ENCODE measurements at regions not wholly inside any gene's neighbourhood (a gene's known extent, or its start where the extent isn't known, plus 50 kb on each side); places are given as distances from the start of the nearest gene placed in this dataset.
A peak's percentile ranks its signal among the peaks of the same experiment; 100 is the strongest.
"Not testable (repeated sequence)": the region's sequence is repeated elsewhere in the genome, so short reads cannot be mapped to it uniquely, and the experiment has no call there.

GRCh38 chr17:30707724-30708240 lies 116.7 kb downstream of the CRLF3 start:
- H3K36me3 ChIP-seq (ENCODE audit: insufficient read depth, low read length); H3K4me1 ChIP-seq (ENCODE audit: insufficient read depth, low read length); H3K9me3 ChIP-seq (ENCODE audit: control insufficient read depth, insufficient read depth, low read length): not testable (repeated sequence)
- peak overlapping the region; percentile 75 for H3K9ac ChIP-seq (ENCODE audit: low read depth, low read length)

GRCh38 chr17:30706461-30707335 lies 117.8 kb downstream of the CRLF3 start:
- not testable (repeated sequence) for H3K4me1 ChIP-seq (ENCODE audit: insufficient read depth, low read length); H3K9me3 ChIP-seq (ENCODE audit: control insufficient read depth, insufficient read depth, low read length); H3K36me3 ChIP-seq (ENCODE audit: insufficient read depth, low read length)
- H3K9ac ChIP-seq (ENCODE audit: low read depth, low read length), result peak overlapping the region; percentile 75

- peak overlapping the region; percentile 37; the same call in 1 of the 2 replicates for H3K9ac ChIP-seq (ENCODE audit: low read depth, low read length)
- peaks cover 11% of the 10 kb centered on the region; the same call in 1 of the 2 replicates for H3K4me1 ChIP-seq (ENCODE audit: insufficient read depth, low read length)
- H3K9me3 ChIP-seq (ENCODE audit: control insufficient read depth, insufficient read depth, low read length); H3K36me3 ChIP-seq (ENCODE audit: insufficient read depth, low read length): not testable (repeated sequence)
These were observed 118.5 kb downstream of the CRLF3 start for GRCh38 chr17:30706004-30706403.

- H3K4me1 ChIP-seq (ENCODE audit: insufficient read depth, low read length), result peaks cover 7% of the 10 kb centered on the region; the same call in 1 of the 2 replicates
- H3K9me3 ChIP-seq (ENCODE audit: control insufficient read depth, insufficient read depth, low read length), result no peaks in the 10 kb centered on the region
- no peaks in the 10 kb centered on the region for H3K36me3 ChIP-seq (ENCODE audit: insufficient read depth, low read length)
- H3K9ac ChIP-seq (ENCODE audit: low read depth, low read length), result no peak overlapping the region
These were observed 122.9 kb downstream of the CRLF3 start for GRCh38 chr17:30701498-30701989.

GRCh38 chr17:30700833-30701232 lies 123.7 kb downstream of the CRLF3 start:
- not testable (repeated sequence) for H3K4me1 ChIP-seq (ENCODE audit: insufficient read depth, low read length); H3K36me3 ChIP-seq (ENCODE audit: insufficient read depth, low read length); H3K9ac ChIP-seq (ENCODE audit: low read depth, low read length); H3K9me3 ChIP-seq (ENCODE audit: control insufficient read depth, insufficient read depth, low read length)

GRCh38 chr17:30697619-30698460 lies 126.7 kb downstream of the CRLF3 start:
- H3K36me3 ChIP-seq (ENCODE audit: insufficient read depth, low read length); H3K4me1 ChIP-seq (ENCODE audit: insufficient read depth, low read length); H3K9me3 ChIP-seq (ENCODE audit: control insufficient read depth, insufficient read depth, low read length): not testable (repeated sequence)
- H3K9ac ChIP-seq (ENCODE audit: low read depth, low read length), result peak overlapping the region; percentile 47

- peaks cover 3% of the 10 kb centered on the region; the same call in 1 of the 2 replicates for H3K4me1 ChIP-seq (ENCODE audit: insufficient read depth, low read length)
- no peak overlapping the region for H3K9ac ChIP-seq (ENCODE audit: low read depth, low read length)
- no peaks in the 10 kb centered on the region for H3K36me3 ChIP-seq (ENCODE audit: insufficient read depth, low read length)
These were observed 128.3 kb downstream of the CRLF3 start for GRCh38 chr17:30696234-30696633.

GRCh38 chr17:30695265-30695811 lies 129.2 kb downstream of the CRLF3 start:
- H3K36me3 ChIP-seq (ENCODE audit: insufficient read depth, low read length); H3K4me1 ChIP-seq (ENCODE audit: insufficient read depth, low read length); H3K9ac ChIP-seq (ENCODE audit: low read depth, low read length); H3K9me3 ChIP-seq (ENCODE audit: control insufficient read depth, insufficient read depth, low read length): not testable (repeated sequence)

More at GRCh38 chr17:30696234-30696633, 128.3 kb downstream of the CRLF3 start:
- H3K9me3 ChIP-seq (ENCODE audit: control insufficient read depth, insufficient read depth, low read length), result no peaks in the 10 kb centered on the region

GRCh38 chr17:30693772-30694171 lies 130.7 kb downstream of the CRLF3 start:
- H3K9ac ChIP-seq (ENCODE audit: low read depth, low read length); H3K36me3 ChIP-seq (ENCODE audit: insufficient read depth, low read length); H3K9me3 ChIP-seq (ENCODE audit: control insufficient read depth, insufficient read depth, low read length); H3K4me1 ChIP-seq (ENCODE audit: insufficient read depth, low read length): not testable (repeated sequence)

GRCh38 chr17:30689266-30690000 lies 135.1 kb downstream of the CRLF3 start:
- H3K36me3 ChIP-seq (ENCODE audit: insufficient read depth, low read length); H3K4me1 ChIP-seq (ENCODE audit: insufficient read depth, low read length); H3K9me3 ChIP-seq (ENCODE audit: control insufficient read depth, insufficient read depth, low read length); H3K9ac ChIP-seq (ENCODE audit: low read depth, low read length): not testable (repeated sequence)

GRCh38 chr17:30686538-30687479 lies 137.7 kb downstream of the CRLF3 start:
- not testable (repeated sequence) for H3K36me3 ChIP-seq (ENCODE audit: insufficient read depth, low read length); H3K9me3 ChIP-seq (ENCODE audit: control insufficient read depth, insufficient read depth, low read length); H3K4me1 ChIP-seq (ENCODE audit: insufficient read depth, low read length)
- H3K9ac ChIP-seq (ENCODE audit: low read depth, low read length), result peak overlapping the region; percentile 38; the same call in 1 of the 2 replicates

GRCh38 chr17:30682280-30682679 lies 142.2 kb downstream of the CRLF3 start:
- not testable (repeated sequence) for H3K4me1 ChIP-seq (ENCODE audit: insufficient read depth, low read length); H3K9ac ChIP-seq (ENCODE audit: low read depth, low read length); H3K9me3 ChIP-seq (ENCODE audit: control insufficient read depth, insufficient read depth, low read length); H3K36me3 ChIP-seq (ENCODE audit: insufficient read depth, low read length)

GRCh38 chr17:30680681-30681080 lies 143.8 kb downstream of the CRLF3 start:
- not testable (repeated sequence) for H3K9me3 ChIP-seq (ENCODE audit: control insufficient read depth, insufficient read depth, low read length); H3K36me3 ChIP-seq (ENCODE audit: insufficient read depth, low read length); H3K4me1 ChIP-seq (ENCODE audit: insufficient read depth, low read length); H3K9ac ChIP-seq (ENCODE audit: low read depth, low read length)
